MM.1S (cell line): ENCODE measurements at regions not wholly inside any gene's neighbourhood (a gene's known extent, or its start where the extent isn't known, plus 50 kb on each side); places are given as distances from the start of the nearest gene placed in this dataset.

Experiments
- DNase-seq: peaks from one replicate; pipeline ENCODE4 v3.0.0-alpha.2; 2015
- H2AFZ ChIP-seq: fragments of 300-600 bp; sonication (generic); 2 replicates; pipeline ENCODE4 v1.6.0; 2016; ENCODE audit warnings: antibody characterized with exemption, low read length
- H3F3A ChIP-seq: fragments of 300-600 bp; sonication (generic); 2 replicates; pipeline ENCODE4 v1.6.1; 2016; ENCODE audit warnings: mild to moderate bottlenecking, antibody characterized with exemption, low read length, moderate library complexity, mixed read lengths; ENCODE audit not compliant: insufficient read depth
- H3K27ac ChIP-seq: fragments of 300-600 bp; sonication (generic); 2 replicates; pipeline ENCODE4 v1.5.1; 2016; ENCODE audit warnings: mild to moderate bottlenecking, low read length
- H3K27me3 ChIP-seq: fragments of 300-600 bp; sonication (generic); replicated peaks from 2 replicates; pipeline ENCODE4 v1.6.0; 2016; ENCODE audit warnings: low read length; ENCODE audit not compliant: insufficient read depth
- H3K36me3 ChIP-seq: fragments of 300-600 bp; sonication (generic); replicated peaks from 2 replicates; pipeline ENCODE4 v1.6.1; 2016; ENCODE audit warnings: mild to moderate bottlenecking, low read length, mixed read lengths; ENCODE audit not compliant: insufficient read depth
- H3K4me1 ChIP-seq: fragments of 300-600 bp; sonication (generic); 2 replicates; pipeline ENCODE4 v1.6.1; 2016; ENCODE audit warnings: low read length, mixed read lengths
- H3K4me2 ChIP-seq: fragments of 300-600 bp; sonication (generic); 2 replicates; pipeline ENCODE4 v1.6.0; 2016; ENCODE audit warnings: low read depth, low read length
- H3K4me3 ChIP-seq: fragments of 300-600 bp; sonication (generic); 2 replicates; pipeline ENCODE4 v1.5.1; 2016; ENCODE audit warnings: low read length, mixed read lengths
- H3K79me2 ChIP-seq: fragments of 300-600 bp; sonication (generic); 2 replicates; pipeline ENCODE4 v1.6.1; 2016; ENCODE audit warnings: mixed run types, low read length, mixed read lengths
- H3K9ac ChIP-seq: fragments of 300-600 bp; sonication (generic); 2 replicates; pipeline ENCODE4 v1.6.1; 2016; ENCODE audit warnings: low read length, mixed read lengths
- H3K9me2 ChIP-seq: fragments of 300-600 bp; sonication (generic); replicated peaks from 2 replicates; pipeline ENCODE4 v1.6.1; 2016; ENCODE audit warnings: mild to moderate bottlenecking, low read length, mixed read lengths; ENCODE audit not compliant: insufficient read depth
- H3K9me3 ChIP-seq: fragments of 300-600 bp; sonication (generic); replicated peaks from 2 replicates; pipeline ENCODE4 v1.6.1; 2016; ENCODE audit warnings: mild to moderate bottlenecking, low read length, mixed read lengths; ENCODE audit not compliant: insufficient read depth
- H4K20me1 ChIP-seq: fragments of 300-600 bp; sonication (generic); 2 replicates; pipeline ENCODE4 v1.6.1; 2016; ENCODE audit warnings: mild to moderate bottlenecking, low read length, moderate library complexity, mixed read lengths; ENCODE audit not compliant: insufficient read depth
- CTCF ChIP-seq: fragments of 300-600 bp; sonication (generic); IDR thresholded peaks from 2 replicates; pipeline ENCODE4 v1.5.1; 2016; ENCODE audit warnings: antibody characterized with exemption, low read length, mixed read lengths
- EZH2 ChIP-seq: fragments of 300-600 bp; sonication (generic); optimal IDR thresholded peaks from 2 replicates; pipeline ENCODE3; 2017; ENCODE audit warnings: low read depth, mild to moderate bottlenecking, antibody characterized with exemption, low read length, mixed read lengths
- EZH2phosphoT487 ChIP-seq: fragments of 300-600 bp; sonication (generic); IDR thresholded peaks from 2 replicates; pipeline ENCODE4 v1.6.1; 2018; ENCODE audit warnings: antibody characterized with exemption, low read length

- no peaks in the 10 kb centered on the region for H3K27me3 ChIP-seq
- H3K79me2 ChIP-seq = no peaks in the 10 kb centered on the region
- no peaks in the 10 kb centered on the region for H3K36me3 ChIP-seq
- H3K4me1 ChIP-seq = no peaks in the 10 kb centered on the region
- no peak overlapping the region for H3K9ac ChIP-seq
- no peak for DNase-seq
- no peak overlapping the region for H3K27ac ChIP-seq
- H3K4me3 ChIP-seq = no peak overlapping the region
- H3K4me2 ChIP-seq = no peak overlapping the region
- no peak for TF ChIP-seq CTCF
- no peak for TF ChIP-seq EZH2
- no peak for TF ChIP-seq EZH2phosphoT487
- H2AFZ ChIP-seq = no peak overlapping the region
- H3F3A ChIP-seq = no peaks in the 10 kb centered on the region
- no peaks in the 10 kb centered on the region for H3K9me2 ChIP-seq
- no peaks in the 10 kb centered on the region for H3K9me3 ChIP-seq
- H4K20me1 ChIP-seq = no peaks in the 10 kb centered on the region
Measured at GRCh38 chr1:70863239-70863638, 184.4 kb downstream of the PTGER3 start.

GRCh38 chr1:70864302-70864701, 183.3 kb downstream of the PTGER3 start:
- Histone ChIP-seq H3F3A (no peaks in the 10 kb centered on the region), H3K36me3 (no peaks in the 10 kb centered on the region), H3K9me2 (no peaks in the 10 kb centered on the region), H2AFZ (no peak overlapping the region), H3K4me2 (no peak overlapping the region), H3K4me1 (no peaks in the 10 kb centered on the region), H4K20me1 (no peaks in the 10 kb centered on the region), H3K9ac (no peak overlapping the region), H3K79me2 (no peaks in the 10 kb centered on the region), H3K9me3 (no peaks in the 10 kb centered on the region), H3K27ac (no peak overlapping the region), H3K4me3 (no peak overlapping the region), H3K27me3 (no peaks in the 10 kb centered on the region)
- no peak for DNase-seq
- no peak for TF ChIP-seq CTCF
- TF ChIP-seq EZH2 = no peak
- TF ChIP-seq EZH2phosphoT487 = no peak

GRCh38 chr1:70866542-70867264, 180.9 kb downstream of the PTGER3 start:
- no peak for DNase-seq
- no peak overlapping the region for H3K4me3 ChIP-seq
- no peaks in the 10 kb centered on the region for H3F3A ChIP-seq
- no peak overlapping the region for H3K4me2 ChIP-seq
- no peaks in the 10 kb centered on the region for H3K79me2 ChIP-seq
- H3K9me2 ChIP-seq = no peaks in the 10 kb centered on the region
- no peaks in the 10 kb centered on the region for H3K9me3 ChIP-seq
- no peaks in the 10 kb centered on the region for H4K20me1 ChIP-seq
- H3K27ac ChIP-seq = no peak overlapping the region
- H2AFZ ChIP-seq = no peak overlapping the region
- H3K4me1 ChIP-seq = no peaks in the 10 kb centered on the region
- TF ChIP-seq EZH2 (no peak), EZH2phosphoT487 (no peak), CTCF (no peak)
- no peaks in the 10 kb centered on the region for H3K36me3 ChIP-seq
- H3K27me3 ChIP-seq = no peaks in the 10 kb centered on the region
- H3K9ac ChIP-seq = no peak overlapping the region
